DMS 273 (cell line): ENCODE measurements at regions not wholly inside any gene's neighbourhood (a gene's known extent, or its start where the extent isn't known, plus 50 kb on each side); places are given as distances from the start of the nearest gene placed in this dataset.

Source experiments
- DNase-seq: peaks from one replicate; lab custom pipeline; 2025; ENCODE audit not compliant: unreplicated experiment; lab: John Stamatoyannopoulos, UW

GRCh38 chr13:21956666-21957065 lies 285.8 kb downstream of the FGF9 start:
- no peak for DNase-seq

- no peak for DNase-seq
These were observed 287.0 kb downstream of the FGF9 start for GRCh38 chr13:21957833-21958232.

- DNase-seq, result no peak
These were observed 289.2 kb downstream of the FGF9 start for GRCh38 chr13:21960108-21960507.

GRCh38 chr13:21964686-21965085 lies 293.8 kb downstream of the FGF9 start:
- DNase-seq, result no peak

GRCh38 chr13:21965095-21965494 lies 294.2 kb downstream of the FGF9 start:
- no peak for DNase-seq

GRCh38 chr13:21966014-21966413 lies 295.1 kb downstream of the FGF9 start:
- no peak for DNase-seq

GRCh38 chr13:21967871-21968270 lies 297.0 kb downstream of the FGF9 start:
- peak; percentile 48 for DNase-seq

GRCh38 chr13:21970172-21970571 lies 299.3 kb downstream of the FGF9 start:
- DNase-seq, result no peak

- DNase-seq, result no peak
These were observed 300.0 kb downstream of the FGF9 start for GRCh38 chr13:21970918-21971317.

GRCh38 chr13:21971662-21972621 lies 301.1 kb downstream of the FGF9 start:
- DNase-seq, result peak; percentile 52

GRCh38 chr13:21973437-21974125 lies 302.7 kb downstream of the FGF9 start:
- no peak for DNase-seq

GRCh38 chr13:21974741-21975140 lies 303.9 kb downstream of the FGF9 start:
- no peak for DNase-seq

GRCh38 chr13:21976159-21976558 lies 305.3 kb downstream of the FGF9 start:
- DNase-seq, result no peak

- no peak for DNase-seq
These were observed 308.4 kb downstream of the FGF9 start for GRCh38 chr13:21979161-21979806.

- DNase-seq, result no peak
These were observed 309.2 kb downstream of the FGF9 start for GRCh38 chr13:21980049-21980448.

- DNase-seq, result no peak
These were observed 313.3 kb downstream of the FGF9 start for GRCh38 chr13:21984156-21984555.

- DNase-seq, result no peak
These were observed 315.7 kb downstream of the FGF9 start for GRCh38 chr13:21986602-21987001.

- no peak for DNase-seq
These were observed 316.9 kb downstream of the FGF9 start for GRCh38 chr13:21987793-21988192.

GRCh38 chr13:21988624-21989023 lies 317.8 kb downstream of the FGF9 start:
- no peak for DNase-seq

- no peak for DNase-seq
These were observed 325.2 kb downstream of the FGF9 start for GRCh38 chr13:21996049-21996448.

GRCh38 chr13:21997726-21998125 lies 326.9 kb downstream of the FGF9 start:
- DNase-seq, result peak; percentile 18
